ENCODE measurements at regions not wholly inside any gene's neighbourhood (a gene's known extent, or its start where the extent isn't known, plus 50 kb on each side); places are given as distances from the start of the nearest gene placed in this dataset.

DNA sequence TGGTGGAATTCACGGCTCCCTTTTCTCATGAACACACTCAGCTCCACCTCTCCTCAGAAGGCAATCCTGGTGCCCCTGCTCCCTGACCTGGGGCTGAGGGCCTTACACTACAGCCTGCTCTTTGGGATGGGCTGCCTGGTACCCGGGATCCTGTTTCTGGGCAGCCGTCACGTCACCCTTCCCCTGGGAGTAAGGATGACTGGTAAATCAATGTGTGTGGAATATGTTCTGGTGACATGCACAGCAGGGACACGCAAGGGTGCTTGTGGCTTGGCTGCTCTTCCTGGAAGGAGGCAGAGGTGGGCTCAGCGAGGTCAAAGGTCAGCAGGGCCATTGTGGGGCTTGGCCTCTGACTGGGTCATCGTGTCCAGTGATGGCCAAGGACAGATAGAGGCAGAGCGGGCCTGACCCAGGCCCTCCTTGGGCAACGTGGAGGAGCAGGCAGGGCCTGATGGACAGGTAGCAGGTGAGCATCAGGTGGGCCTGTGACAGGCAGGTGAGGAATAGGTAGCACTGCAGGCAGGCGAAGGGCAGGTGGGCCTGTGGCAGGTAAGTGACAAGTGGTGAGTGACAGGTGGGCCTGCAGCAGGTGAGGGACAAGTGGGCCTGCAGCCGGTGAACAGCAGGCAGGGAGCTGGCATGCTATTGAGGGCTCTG lies 399.4 kb upstream of the IRX4 start:
- TF ChIP-seq CTCF (IDR thresholded peaks at IDR 0.05) (no peak), POLR2A (IDR thresholded peaks at IDR 0.05) (no peak), EP300 (IDR thresholded peaks at IDR 0.05) (no peak)
